ENCODE measurements at regions not wholly inside any gene's neighbourhood (a gene's known extent, or its start where the extent isn't known, plus 50 kb on each side); places are given as distances from the start of the nearest gene placed in this dataset.

DNA sequence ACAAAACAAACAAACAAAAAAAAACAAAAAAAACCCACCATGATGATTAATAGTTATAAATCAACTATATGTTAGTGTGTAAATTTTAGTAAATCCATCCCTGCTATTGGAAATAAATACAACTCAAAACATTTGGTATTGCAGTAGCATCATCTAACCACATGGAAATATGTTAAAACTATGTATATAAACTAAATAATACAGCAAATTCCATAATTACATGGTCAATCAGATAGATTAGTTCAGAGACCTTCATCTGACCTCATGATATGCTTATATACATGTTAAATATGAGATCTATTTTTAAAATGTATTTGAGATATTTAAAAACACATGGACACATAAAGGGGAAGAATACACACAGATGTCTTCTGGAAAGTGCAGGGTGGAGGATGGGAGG lies 384.2 kb downstream of the TMX3 start:
- no peak for DNase-seq

GRCh38 chr18:68323921-68324320 lies 391.0 kb downstream of the TMX3 start:
- DNase-seq: no peak

- no peak for DNase-seq
Measured at GRCh38 chr18:68316636-68317035, 398.3 kb downstream of the TMX3 start.

GRCh38 chr18:68314403-68314802 lies 400.5 kb downstream of the TMX3 start:
- no peak for DNase-seq

- DNase-seq: no peak
Measured at GRCh38 chr18:68301441-68301840, 413.5 kb downstream of the TMX3 start.

DNA sequence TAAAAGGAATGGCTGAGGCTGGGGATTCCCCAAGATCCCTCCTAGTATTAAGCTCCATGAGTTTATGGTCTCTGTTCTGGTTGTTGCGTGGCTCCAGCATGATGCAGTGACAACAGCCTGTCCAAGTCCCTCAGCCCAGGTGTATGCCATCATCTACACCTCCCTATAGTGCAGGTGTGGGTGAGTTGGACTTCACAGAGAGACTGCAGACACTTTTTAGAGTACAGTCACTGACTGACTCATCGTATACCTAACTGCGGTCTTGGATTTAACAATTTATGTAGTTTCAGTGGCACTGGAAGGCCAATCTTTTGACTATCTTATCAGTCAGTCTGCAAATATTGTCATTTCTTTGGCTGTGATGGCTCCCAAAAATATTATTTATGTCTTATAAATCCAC lies 415.0 kb downstream of the TMX3 start:
- DNase-seq: no peak

GRCh38 chr18:68298330-68298729 lies 416.6 kb downstream of the TMX3 start:
- DNase-seq: no peak

- DNase-seq: no peak
Measured at GRCh38 chr18:68288408-68288807, 426.5 kb downstream of the TMX3 start.

DNA sequence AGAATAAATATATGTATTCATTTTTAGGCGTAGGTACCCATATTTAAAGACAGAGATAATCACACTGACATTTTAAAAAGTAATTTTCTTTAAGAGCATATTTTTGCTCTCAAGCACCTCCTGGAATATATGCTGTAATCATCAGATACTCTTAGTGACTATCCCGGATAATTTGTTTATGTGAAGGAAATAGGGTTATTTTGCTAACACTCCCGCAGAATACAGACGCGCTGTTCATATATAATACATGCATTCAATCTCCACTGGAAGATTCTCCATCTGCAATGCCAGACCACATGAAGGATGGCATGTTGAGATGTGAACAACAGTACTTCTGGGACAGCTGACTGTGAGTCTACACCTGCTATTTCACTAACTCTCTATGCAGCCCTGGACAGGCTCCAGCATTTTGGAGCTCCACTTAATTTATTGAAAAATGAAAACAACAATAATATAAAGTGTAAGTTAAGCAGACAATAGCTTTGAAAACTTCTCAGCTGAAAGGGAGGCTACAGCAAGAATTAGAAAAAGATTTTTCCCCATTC lies 430.6 kb downstream of the TMX3 start:
- DNase-seq: no peak

GRCh38 chr18:68283834-68284233 lies 431.1 kb downstream of the TMX3 start:
- no peak for DNase-seq

DNA sequence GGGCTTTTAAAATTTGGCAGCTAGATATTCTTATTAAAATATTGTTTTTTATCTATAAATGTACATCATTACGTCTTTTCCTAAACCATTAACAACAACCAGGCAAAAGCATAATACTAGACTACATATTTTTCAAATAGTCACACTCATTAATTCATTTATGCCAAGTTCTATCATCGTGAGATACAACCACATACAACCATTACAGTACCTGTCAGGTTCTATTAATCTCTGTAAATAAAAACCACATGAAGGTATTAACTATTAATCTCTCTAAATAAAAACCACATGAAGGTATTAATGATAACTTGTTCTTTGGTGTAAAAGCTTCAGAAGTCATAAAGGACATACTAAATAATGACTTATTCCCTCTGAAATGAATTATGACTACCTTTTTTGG lies 432.7 kb downstream of the TMX3 start:
- DNase-seq: no peak

GRCh38 chr18:68275616-68276015 lies 439.3 kb downstream of the TMX3 start:
- no peak for DNase-seq

DNA sequence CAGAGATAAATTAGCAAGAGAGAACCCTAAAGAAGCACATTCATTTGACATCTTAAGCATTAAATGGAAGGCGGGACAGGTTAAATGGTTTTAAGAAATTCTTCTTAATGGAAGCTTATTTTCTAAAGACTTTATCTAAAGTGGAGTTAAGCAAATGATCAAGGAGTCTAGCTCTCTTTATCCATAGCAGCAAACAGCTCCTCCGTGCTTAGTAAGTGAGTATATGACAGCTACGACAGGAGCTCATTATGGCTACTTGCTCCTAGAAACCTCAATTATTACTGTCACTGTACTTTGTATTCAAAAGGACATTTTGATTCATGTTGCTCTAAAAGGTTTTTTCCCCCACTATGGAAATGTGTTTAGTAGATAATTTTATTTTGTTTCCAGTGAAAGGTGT lies 444.9 kb downstream of the TMX3 start:
- DNase-seq: no peak

DNA sequence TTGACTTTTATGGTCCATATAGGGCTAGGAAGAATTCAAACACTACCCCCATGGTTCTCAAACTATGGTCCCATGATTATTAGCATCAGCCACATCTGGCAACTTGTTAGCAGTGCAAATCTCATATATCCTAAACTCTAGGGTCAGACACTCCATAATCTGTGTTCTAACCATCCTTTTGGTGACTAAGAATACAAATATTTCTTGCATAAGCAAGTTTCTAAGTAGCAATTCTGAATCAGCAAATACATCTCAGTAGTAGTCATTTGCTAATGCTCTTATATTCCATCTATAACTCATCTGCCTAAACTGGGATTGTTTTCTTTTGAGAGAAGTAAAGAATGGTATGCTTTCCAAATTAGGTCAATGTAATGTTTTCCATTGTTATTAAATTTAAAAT lies 447.3 kb downstream of the TMX3 start:
- DNase-seq: no peak

GRCh38 chr18:68263481-68263880 lies 451.4 kb downstream of the TMX3 start:
- DNase-seq: no peak

DNA sequence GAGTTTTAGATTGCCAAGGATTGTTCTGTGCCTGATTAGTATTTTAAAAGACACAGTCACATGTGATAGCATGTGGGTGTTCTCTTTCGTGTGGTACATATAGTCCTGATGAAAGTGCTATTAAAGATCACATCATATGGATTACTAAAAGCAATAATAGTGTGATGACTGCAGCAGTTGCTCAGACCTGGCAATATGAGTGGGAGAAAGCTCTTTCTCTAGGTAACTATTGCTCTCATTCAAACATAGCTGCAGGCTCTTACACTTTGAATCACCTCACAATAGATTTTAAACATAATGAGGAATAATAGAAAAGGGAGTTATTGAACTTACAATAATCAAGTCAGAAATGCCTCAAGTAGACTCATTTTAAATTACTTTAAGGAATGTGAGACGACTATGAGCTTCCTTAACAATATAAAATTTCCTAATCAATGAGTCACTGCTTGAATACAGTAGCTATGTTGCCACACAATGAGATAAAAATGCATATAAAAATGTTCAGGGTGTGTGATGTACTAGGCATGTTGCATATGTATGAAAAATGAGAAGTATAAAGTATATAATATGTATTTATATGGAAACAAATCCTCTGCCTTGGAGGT lies 452.1 kb downstream of the TMX3 start:
- DNase-seq: no peak

DNA sequence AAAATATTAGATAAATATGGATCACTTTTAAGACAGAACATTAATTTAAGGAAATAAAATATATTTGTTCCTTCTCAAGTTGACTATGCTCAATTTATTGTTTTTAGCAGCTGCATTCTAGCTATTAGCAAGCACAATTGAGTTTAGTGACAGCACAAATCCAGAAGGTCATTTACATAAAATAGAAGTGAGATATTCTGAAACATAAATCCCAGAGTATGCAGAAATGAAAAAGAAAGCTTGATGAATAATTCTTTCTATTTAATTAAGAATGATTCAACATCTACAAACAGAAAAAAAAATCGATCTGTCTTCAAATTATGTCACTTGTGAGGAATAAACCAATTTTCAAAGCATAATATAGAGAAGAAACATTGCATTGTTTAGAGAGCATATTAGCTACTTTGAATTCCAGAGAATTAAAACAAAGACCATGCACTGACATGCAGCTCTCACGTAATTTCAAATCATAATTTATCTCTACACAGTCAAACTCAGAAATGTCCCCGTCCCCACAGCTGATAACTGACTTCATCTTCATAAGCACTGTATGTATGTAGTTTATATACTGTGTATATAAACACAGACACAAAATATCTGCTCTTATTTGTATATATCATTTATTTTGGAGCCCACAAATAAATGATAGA lies 458.4 kb downstream of the TMX3 start:
- no peak for DNase-seq

DNA sequence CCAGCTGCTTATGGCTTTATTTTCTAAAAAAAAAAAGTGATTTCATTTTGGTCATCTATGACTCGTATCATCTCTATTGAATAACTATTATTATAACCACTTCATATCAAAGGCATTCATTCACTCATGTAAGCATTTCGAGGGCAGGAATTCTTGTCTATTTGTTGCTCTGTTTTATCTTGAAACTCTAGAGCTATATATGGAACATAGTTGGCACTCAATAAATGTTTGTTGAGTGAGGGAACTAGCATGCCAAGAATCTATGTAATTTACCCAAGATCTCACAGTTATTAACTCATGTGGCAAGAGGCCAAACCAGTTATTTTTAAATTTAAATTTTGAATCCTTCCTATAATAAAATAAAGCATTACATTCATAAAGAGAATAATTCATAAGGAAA lies 470.1 kb downstream of the TMX3 start:
- peak in 1 of 2 experiments; percentile 38 for DNase-seq

DNA sequence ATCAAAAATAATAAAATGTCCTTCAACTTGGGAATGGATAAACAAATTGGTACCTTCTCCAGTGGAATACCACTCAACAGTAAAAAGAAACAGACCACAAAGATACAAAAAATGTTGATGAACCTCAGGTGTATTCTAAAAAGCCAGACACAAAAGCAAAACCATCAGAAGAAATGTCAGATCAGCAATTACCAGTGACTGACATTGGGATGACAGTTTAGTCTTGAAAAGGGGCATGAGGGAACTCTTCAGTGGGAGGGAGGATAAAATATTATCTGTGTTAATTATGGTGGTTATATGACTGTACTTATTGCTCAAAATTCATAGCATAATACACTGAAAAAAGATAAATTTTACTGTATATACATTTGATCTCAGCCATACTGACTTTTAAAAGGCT lies 473.0 kb downstream of the TMX3 start:
- DNase-seq: no peak

DNA sequence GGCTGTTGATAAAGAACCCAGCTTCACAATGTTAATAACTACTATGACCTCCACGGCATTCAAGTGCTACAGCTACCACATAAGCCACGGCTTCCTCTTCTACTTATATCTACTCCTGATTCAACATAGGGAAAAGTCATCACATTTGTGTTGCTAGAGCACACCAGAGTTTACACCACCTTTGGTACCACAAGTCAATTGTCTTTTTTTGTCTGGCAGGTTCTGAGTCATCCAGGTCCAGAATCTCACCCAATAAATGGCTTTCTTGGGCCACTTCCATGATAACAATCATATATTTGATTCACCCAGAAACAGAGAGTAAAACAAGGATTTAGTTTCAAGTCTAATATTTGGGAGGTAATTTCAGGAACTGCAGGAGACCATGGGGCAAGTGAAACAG lies 480.2 kb downstream of the TMX3 start:
- no peak for DNase-seq

DNA sequence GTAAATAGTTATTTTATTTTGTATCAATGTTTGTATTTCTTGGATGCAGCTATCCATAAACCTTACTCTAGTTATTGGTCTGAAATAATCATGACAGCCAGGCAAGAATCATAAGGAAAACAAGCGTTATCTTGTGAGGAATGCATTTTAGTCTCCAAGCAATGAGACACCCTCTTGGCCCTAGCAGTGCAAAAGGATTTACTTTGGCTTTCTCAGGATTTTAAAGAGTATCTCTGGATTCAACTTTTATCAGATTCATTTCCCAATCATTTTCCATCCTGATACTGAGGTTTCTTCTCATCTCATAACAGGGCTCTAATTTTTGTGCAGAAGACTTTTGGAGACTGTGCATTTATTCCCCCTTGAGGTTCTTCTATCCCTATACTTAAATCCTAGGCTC lies 480.8 kb downstream of the TMX3 start:
- no peak for DNase-seq

DNA sequence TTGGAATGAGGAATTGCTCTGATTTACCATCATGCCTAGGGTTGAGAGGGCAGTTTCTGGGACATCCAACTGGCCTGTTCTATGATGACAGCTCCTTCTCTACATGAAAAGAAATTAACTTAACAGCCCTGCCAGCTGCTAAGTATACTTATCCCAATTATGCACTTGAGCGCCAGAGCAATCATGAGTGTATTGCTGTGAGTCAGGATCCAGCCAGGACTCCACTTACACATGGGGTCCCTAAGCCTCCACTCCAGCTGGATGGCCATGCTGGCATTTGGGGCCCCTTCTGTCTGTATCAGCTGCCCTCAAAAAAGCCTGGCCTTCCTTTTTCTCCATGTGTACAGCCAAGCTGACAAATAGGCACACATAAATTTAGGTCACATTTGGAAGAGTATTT lies 481.9 kb downstream of the TMX3 start:
- DNase-seq: peak; percentile 37 to 81

GRCh38 chr18:68229351-68229750 lies 485.6 kb downstream of the TMX3 start:
- no peak for DNase-seq

DNA sequence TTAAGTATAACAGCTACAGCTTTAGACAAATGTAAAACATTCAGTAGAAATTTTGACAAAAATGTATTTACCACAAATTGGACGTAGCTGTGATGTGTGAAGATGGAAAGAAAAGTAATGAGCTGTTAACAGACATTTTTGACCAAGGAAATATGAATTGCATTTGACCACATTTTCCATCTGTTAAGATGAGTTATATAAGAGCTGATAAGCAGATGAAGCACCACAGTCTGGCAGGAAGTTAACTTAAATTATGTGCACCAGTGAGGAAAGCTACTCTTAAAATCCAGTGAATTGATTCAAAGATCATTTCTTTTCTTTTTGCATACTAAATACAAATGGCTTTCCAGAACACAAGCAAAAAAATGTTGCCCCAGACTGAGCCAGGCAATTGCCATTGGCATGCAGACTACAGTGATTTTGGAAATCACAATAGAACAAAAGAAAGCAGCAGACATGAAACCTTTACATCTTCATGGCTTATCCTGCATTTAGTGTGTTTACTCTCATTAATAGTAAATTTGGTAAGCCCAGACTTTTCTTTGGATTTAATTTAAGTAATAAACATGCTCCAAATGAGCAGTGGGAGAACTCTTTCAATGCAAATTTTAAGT lies 493.7 kb downstream of the TMX3 start:
- peak in 1 of 2 experiments; percentile 19 for DNase-seq
